ENCODE measurements at regions not wholly inside any gene's neighbourhood (a gene's known extent, or its start where the extent isn't known, plus 50 kb on each side); places are given as distances from the start of the nearest gene placed in this dataset.

DNA sequence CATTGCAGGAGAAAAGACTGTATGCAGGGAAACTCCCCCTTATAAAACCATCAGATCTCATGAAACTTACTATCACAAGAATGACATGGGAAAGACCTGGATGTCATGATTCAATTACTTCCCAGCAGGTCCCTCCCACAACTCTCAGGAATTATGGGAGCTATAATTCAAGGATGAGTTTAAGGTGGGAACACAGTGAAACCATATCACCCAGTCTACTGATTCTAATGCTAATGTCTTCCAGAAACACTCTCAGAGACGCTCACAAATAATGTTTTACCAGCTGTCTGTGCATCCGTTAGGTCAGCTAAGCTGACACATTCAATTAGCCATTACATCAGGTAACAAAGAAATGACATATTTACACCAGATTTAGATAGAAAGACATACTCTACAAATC lies 637.9 kb downstream of the NLGN4Y start:
- no peak for ATAC-seq
- intact Hi-C loops (cut with DNase I): no loop called here
- DNase-seq: no peak
- no peak overlapping the region for H3K27ac ChIP-seq (ENCODE audit: low read length)
- H3K27me3 ChIP-seq (ENCODE audit: control insufficient read depth, insufficient read depth): no peaks in the 10 kb centered on the region
- 77% methylated on average over 2 of the region's 2 CpGs for WGBS
- H3K4me3 ChIP-seq (ENCODE audit: low read length): no peak overlapping the region
- H3K4me1 ChIP-seq (ENCODE audit: control insufficient read depth, insufficient read depth, low read length): no peaks in the 10 kb centered on the region
- H3K9me3 ChIP-seq (ENCODE audit: control insufficient read depth, low read length): no peaks in the 10 kb centered on the region

DNA sequence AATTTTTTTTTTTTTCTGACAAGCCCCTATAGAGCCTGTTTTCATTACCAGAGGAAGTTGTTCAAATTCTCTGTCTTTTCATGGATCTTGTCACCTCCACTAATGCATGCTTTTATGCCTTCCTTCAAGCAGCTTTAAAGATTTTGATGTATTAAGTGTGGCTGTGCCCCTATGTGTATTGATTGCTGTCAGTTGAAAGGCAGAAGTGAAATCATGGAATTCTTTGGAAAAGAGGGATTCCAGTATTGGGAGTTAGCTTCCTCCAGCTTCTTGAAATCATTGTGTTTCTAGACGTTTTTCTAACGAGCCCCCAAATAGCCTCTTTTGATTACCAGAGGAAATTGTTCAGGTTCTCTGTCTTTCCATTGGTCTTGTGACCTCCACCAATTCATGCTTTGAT lies 655.6 kb downstream of the NLGN4Y start:
- H3K27me3 ChIP-seq (ENCODE audit: control insufficient read depth, insufficient read depth): no peaks in the 10 kb centered on the region
- ATAC-seq (no peak), DNase-seq (no peak)
- H3K4me1 ChIP-seq (ENCODE audit: control insufficient read depth, insufficient read depth, low read length): no peaks in the 10 kb centered on the region
- H3K27ac ChIP-seq (ENCODE audit: low read length): no peak overlapping the region
- H3K4me3 ChIP-seq (ENCODE audit: low read length): no peak overlapping the region
- intact Hi-C loops (cut with DNase I): no loop called here
- no peaks in the 10 kb centered on the region for H3K9me3 ChIP-seq (ENCODE audit: control insufficient read depth, low read length)
- WGBS: 43% methylated on average over 2 of the region's 2 CpGs

DNA sequence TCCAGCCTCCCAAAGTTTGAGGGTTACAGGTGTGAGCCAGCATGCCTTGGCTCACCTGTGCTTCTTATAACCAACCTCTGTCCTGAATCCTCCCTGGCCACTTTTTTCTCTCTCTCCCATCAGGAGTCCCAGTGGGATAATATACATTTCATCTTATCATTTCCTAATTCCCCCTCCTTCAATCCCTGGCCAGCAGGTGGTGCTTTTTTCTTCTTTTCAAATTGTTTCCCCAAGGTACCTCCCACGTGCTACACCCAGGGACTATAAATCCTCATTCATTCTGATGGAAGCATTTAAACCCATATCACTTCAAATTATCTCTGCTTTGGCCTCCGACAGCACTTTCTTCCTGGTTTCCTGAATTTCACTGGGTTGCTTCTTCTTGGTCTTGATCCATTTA lies 704.7 kb downstream of the NLGN4Y start:
- no peaks in the 10 kb centered on the region for H3K4me1 ChIP-seq (ENCODE audit: control insufficient read depth, insufficient read depth, low read length)
- WGBS: 35% methylated on average over 2 of the region's 2 CpGs
- no peak overlapping the region for H3K27ac ChIP-seq (ENCODE audit: low read length)
- no peak overlapping the region for H3K4me3 ChIP-seq (ENCODE audit: low read length)
- H3K27me3 ChIP-seq (ENCODE audit: control insufficient read depth, insufficient read depth): no peaks in the 10 kb centered on the region
- no peaks in the 10 kb centered on the region for H3K9me3 ChIP-seq (ENCODE audit: control insufficient read depth, low read length)
- intact Hi-C loops (cut with DNase I): no loop called here
- DNase-seq: no peak
- no peak for ATAC-seq

DNA sequence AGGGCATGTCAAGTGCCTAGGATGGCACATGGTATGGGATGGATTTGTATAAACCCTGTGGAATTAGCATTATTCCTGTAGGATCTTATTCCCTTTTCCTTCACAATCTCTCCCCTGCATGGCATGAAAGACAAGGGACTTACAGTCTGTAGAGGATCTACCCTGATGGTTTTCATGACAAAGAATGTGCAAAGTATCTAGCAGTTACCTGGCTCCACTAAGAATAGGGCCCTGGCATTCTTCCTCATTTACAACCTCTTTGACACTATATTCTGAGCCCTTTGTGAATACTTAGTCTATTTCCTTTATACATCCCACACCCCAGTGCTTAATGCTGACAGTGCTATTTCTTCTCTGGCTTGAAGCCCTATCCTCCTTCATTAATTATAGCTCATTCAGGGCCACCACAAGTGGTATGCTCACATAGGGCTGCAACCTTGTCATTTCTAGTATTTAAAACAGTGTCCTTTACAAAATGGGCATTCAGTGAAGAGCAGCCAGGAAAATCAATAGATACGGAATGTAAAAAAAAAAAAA lies 715.3 kb downstream of the NLGN4Y start:
- 91% methylated on average over 1 of the region's 1 CpG for WGBS

DNA sequence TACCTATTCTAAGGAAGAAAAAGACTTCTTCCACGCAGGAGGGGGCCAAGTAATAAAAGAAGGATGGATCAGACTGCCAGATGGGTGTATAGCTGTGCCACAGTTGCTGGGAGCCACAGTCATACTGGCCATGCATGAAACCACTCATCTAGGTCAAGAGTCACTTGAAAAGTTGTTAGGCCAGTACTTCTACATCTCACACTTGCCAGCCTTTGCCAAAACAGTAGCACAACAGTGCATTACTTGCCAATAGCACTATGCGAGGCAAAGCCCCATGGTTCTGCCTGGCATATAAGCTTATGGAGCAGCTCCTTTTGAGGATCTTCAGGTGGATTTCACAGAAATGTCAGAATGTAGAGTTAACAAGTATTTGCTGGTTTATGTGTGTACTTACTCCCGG lies 735.0 kb downstream of the NLGN4Y start:
- Histone ChIP-seq H3K27ac (ENCODE audit: low read length) (no peak overlapping the region), H3K4me3 (ENCODE audit: low read length) (no peak overlapping the region), H3K4me1 (ENCODE audit: control insufficient read depth, insufficient read depth, low read length) (no peaks in the 10 kb centered on the region), H3K9me3 (ENCODE audit: control insufficient read depth, low read length) (no peaks in the 10 kb centered on the region), H3K27me3 (ENCODE audit: control insufficient read depth, insufficient read depth) (no peaks in the 10 kb centered on the region)
- intact Hi-C loops (cut with DNase I): no loop called here
- ATAC-seq (no peak), DNase-seq (no peak)
- 71% methylated on average over 3 of the region's 3 CpGs for WGBS

More for the DNA sequence above, 715.3 kb downstream of the NLGN4Y start:
- Histone ChIP-seq H3K4me3 (ENCODE audit: low read length) (no peak overlapping the region), H3K9me3 (ENCODE audit: control insufficient read depth, low read length) (no peaks in the 10 kb centered on the region), H3K27ac (ENCODE audit: low read length) (no peak overlapping the region), H3K4me1 (ENCODE audit: control insufficient read depth, insufficient read depth, low read length) (no peaks in the 10 kb centered on the region), H3K27me3 (ENCODE audit: control insufficient read depth, insufficient read depth) (no peaks in the 10 kb centered on the region)
- ATAC-seq: no peak
- intact Hi-C loops (cut with DNase I): no loop called here
- no peak for DNase-seq

DNA sequence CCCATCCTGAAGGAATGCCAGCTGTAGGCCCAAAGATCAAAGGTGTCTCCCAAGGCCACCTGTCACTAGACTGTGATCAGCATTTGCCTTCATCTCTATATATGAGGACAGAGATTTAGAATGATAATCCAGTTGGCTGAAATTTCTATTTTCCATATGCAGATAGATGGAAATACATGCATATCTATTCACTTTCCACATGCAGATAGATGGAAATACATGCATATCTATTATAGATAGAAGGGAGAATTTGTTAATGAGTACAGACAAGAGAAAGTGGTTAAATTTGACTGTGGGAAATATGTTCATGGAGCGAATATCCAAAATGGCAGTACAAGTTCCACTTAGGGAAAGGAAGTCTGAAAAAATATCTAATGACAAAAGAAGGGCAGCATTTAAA lies 762.2 kb downstream of the NLGN4Y start:
- no peaks in the 10 kb centered on the region for H3K9me3 ChIP-seq (ENCODE audit: control insufficient read depth, low read length)
- intact Hi-C loops (cut with DNase I): no loop called here
- no peak overlapping the region for H3K4me3 ChIP-seq (ENCODE audit: low read length)
- 80% methylated on average over 1 of the region's 1 CpG for WGBS
- no peaks in the 10 kb centered on the region for H3K27me3 ChIP-seq (ENCODE audit: control insufficient read depth, insufficient read depth)
- DNase-seq: no peak
- no peak overlapping the region for H3K27ac ChIP-seq (ENCODE audit: low read length)
- no peak for ATAC-seq
- H3K4me1 ChIP-seq (ENCODE audit: control insufficient read depth, insufficient read depth, low read length): no peaks in the 10 kb centered on the region

DNA sequence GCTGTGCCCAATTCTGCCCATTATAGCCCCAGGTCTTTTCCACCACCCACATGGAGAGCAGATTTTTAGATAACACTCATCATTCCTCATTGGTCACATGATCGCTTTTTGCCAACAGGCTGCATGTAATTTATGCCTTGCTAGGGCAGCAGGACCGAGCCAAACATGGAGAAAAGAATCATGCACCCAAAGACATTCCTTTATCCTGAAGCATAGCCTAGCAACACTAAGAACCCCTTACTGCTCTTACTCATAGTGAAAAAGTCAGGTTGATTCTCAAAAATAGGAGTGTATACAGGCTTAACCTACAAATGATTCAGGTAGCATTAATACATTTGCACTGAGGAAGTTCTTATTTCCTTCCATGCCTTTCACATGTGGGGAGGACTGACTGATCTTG lies 765.5 kb downstream of the NLGN4Y start:
- ATAC-seq (no peak), DNase-seq (no peak)
- no peaks in the 10 kb centered on the region for H3K9me3 ChIP-seq (ENCODE audit: control insufficient read depth, low read length)
- no peaks in the 10 kb centered on the region for H3K27me3 ChIP-seq (ENCODE audit: control insufficient read depth, insufficient read depth)
- no peaks in the 10 kb centered on the region for H3K4me1 ChIP-seq (ENCODE audit: control insufficient read depth, insufficient read depth, low read length)
- H3K4me3 ChIP-seq (ENCODE audit: low read length): no peak overlapping the region
- WGBS: 79% methylated on average over 2 of the region's 2 CpGs
- intact Hi-C loops (cut with DNase I): no loop called here
- no peak overlapping the region for H3K27ac ChIP-seq (ENCODE audit: low read length)

DNA sequence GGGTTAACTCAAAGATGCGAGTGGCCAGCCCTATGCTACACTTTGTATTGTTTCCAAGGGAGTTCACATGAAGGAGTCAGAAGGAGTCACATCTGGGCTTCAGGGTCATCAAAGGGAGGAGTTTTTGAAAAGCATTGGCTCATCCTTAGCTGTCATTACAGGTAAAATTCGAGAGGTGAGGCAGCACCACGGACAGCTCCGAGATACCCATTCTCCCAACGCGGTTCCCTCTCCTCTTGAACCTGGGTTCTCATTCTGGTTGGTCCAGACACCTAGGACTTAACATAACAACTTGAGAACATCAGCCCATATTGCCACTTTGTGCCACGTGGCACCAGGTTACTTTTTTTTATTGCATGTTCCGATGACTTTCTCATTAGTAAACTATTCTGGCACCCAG lies 768.6 kb downstream of the NLGN4Y start:
- H3K4me1 ChIP-seq (ENCODE audit: control insufficient read depth, insufficient read depth, low read length): no peaks in the 10 kb centered on the region
- WGBS: 58% methylated on average over 8 of the region's 8 CpGs
- no peaks in the 10 kb centered on the region for H3K27me3 ChIP-seq (ENCODE audit: control insufficient read depth, insufficient read depth)
- DNase-seq (no peak), ATAC-seq (no peak)
- intact Hi-C loops (cut with DNase I): no loop called here
- no peak overlapping the region for H3K4me3 ChIP-seq (ENCODE audit: low read length)
- H3K27ac ChIP-seq (ENCODE audit: low read length): no peak overlapping the region
- no peaks in the 10 kb centered on the region for H3K9me3 ChIP-seq (ENCODE audit: control insufficient read depth, low read length)

DNA sequence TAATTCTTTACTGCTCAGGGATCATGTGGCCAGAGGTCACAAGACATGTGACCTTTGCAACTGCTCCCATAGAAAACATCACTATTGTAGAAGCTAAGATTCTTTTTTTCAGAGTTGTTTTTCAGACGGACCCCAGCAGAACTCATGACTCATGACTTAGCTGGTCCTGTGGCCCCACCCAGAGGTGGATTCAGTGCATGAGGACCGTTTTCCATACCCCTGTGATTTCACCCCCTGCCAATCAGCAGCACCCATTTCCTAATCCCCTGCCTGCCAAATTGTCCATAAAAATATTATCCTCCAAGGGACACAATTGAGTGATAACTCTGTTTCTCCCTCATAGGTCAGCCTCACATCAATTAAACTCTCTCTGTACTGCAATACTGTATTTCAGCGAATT lies 777.5 kb downstream of the NLGN4Y start:
- H3K27ac ChIP-seq (ENCODE audit: low read length): no peak overlapping the region
- H3K4me3 ChIP-seq (ENCODE audit: low read length): no peak overlapping the region
- H3K4me1 ChIP-seq (ENCODE audit: control insufficient read depth, insufficient read depth, low read length): no peaks in the 10 kb centered on the region
- ATAC-seq: no peak
- intact Hi-C loops (cut with DNase I): no loop called here
- no peak for DNase-seq
- 64% methylated on average over 3 of the region's 3 CpGs for WGBS
- no peaks in the 10 kb centered on the region for H3K9me3 ChIP-seq (ENCODE audit: control insufficient read depth, low read length)
- H3K27me3 ChIP-seq (ENCODE audit: control insufficient read depth, insufficient read depth): no peaks in the 10 kb centered on the region

DNA sequence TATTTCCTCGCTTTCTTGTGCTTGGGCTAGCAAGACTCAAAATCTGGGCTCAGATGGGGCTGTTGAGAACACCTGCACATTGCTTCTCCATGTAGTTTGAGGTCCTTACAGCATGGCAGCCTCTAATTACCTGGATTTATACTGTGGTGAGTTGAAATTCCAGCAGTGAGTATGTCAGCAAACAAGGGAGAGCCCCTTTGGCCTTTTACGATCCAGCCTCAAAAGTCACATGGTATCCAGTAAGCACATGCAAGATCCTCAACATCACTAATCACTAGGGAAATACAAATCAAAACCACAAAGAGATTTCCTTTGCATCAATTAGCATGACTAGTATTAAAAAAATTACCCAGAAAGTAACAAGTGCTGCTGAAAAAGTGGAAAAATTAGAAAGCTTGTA lies 787.8 kb downstream of the NLGN4Y start:
- 88% methylated on average over 2 of the region's 2 CpGs for WGBS
- Histone ChIP-seq H3K4me3 (ENCODE audit: low read length) (no peak overlapping the region), H3K27ac (ENCODE audit: low read length) (no peak overlapping the region), H3K9me3 (ENCODE audit: control insufficient read depth, low read length) (no peaks in the 10 kb centered on the region), H3K27me3 (ENCODE audit: control insufficient read depth, insufficient read depth) (no peaks in the 10 kb centered on the region), H3K4me1 (ENCODE audit: control insufficient read depth, insufficient read depth, low read length) (no peaks in the 10 kb centered on the region)
- no peak for ATAC-seq
- no peak for DNase-seq
- intact Hi-C loops (cut with DNase I): no loop called here

DNA sequence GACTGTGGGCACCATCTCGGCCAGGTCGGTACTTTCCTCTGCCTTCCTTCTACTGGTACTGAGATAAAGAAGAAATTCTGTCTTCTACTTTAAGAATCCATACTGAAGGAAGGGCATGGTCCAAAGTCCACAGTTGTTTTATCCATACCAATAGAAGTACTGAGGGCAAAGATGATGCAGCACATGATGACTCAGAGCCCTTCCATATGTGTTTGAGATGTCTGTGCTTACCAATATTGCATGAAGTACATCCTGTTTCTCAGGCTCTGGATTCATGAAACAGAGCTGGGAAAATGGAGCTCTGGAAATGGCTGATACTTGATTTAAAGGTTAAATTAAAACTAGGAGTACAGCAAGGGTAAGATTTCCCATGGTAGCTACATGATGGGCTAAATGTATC lies 799.9 kb downstream of the NLGN4Y start:
- WGBS: 93% methylated on average over 2 of the region's 2 CpGs
- ATAC-seq: no peak

DNA sequence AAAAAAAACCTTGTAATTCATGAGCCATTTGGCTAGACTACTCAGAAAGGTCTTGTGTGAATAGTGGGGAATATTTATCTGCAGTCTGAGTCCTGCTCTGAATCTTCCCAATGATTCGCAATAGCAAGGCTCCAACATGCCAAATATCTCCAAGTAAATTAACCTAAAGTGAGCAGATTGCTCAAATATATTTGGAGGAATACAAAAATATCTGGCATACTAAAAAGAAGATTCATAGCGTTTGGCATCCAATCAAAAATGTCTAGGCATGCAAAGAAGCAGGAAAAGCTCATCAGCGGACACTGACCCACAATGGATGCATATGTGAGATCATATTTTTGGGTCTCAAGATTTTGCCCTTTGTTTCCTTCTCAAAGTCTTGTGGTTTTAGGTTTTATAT lies 800.9 kb downstream of the NLGN4Y start:
- Histone ChIP-seq H3K4me3 (ENCODE audit: low read length) (no peak overlapping the region), H3K9me3 (ENCODE audit: control insufficient read depth, low read length) (no peaks in the 10 kb centered on the region), H3K27ac (ENCODE audit: low read length) (no peak overlapping the region), H3K27me3 (ENCODE audit: control insufficient read depth, insufficient read depth) (no peaks in the 10 kb centered on the region), H3K4me1 (ENCODE audit: control insufficient read depth, insufficient read depth, low read length) (no peaks in the 10 kb centered on the region)
- intact Hi-C loops (cut with DNase I): no loop called here
- ATAC-seq: no peak
- DNase-seq: no peak
- 73% methylated on average over 3 of the region's 3 CpGs for WGBS

More for the DNA sequence above, 799.9 kb downstream of the NLGN4Y start:
- no peak for DNase-seq
- intact Hi-C loops (cut with DNase I): no loop called here
- H3K4me1 ChIP-seq (ENCODE audit: control insufficient read depth, insufficient read depth, low read length): no peaks in the 10 kb centered on the region
- H3K4me3 ChIP-seq (ENCODE audit: low read length): no peak overlapping the region
- H3K27me3 ChIP-seq (ENCODE audit: control insufficient read depth, insufficient read depth): no peaks in the 10 kb centered on the region
- H3K9me3 ChIP-seq (ENCODE audit: control insufficient read depth, low read length): no peaks in the 10 kb centered on the region
- no peak overlapping the region for H3K27ac ChIP-seq (ENCODE audit: low read length)
